BJ (cell line): ENCODE measurements at regions not wholly inside any gene's neighbourhood (a gene's known extent, or its start where the extent isn't known, plus 50 kb on each side); places are given as distances from the start of the nearest gene placed in this dataset.

Experiments
- CTCF ChIA-PET: fragments of 350-600 bp; formaldehyde crosslinking; extraction: SDS; loops from one replicate; lab custom pipeline; 2021; ENCODE audit warnings: antibody characterized with exemption, inconsistent platforms; lab: Yijun Ruan, JAX
- POLR2A ChIA-PET: fragments of 300-600 bp; sonication (Branson Sonifier 250); formaldehyde crosslinking; extraction: SDS; loops from one replicate; lab custom pipeline; 2021; ENCODE audit warnings: antibody characterized with exemption; lab: Charles Lee
- DNase-seq: peaks from one replicate; pipeline ENCODE4 v3.0.0-alpha.2; 2011; ENCODE audit warnings: low read depth
- H3K27me3 ChIP-seq: 2 replicates; pipeline ENCODE4 v1.6.0; 2011; ENCODE audit warnings: low read length; ENCODE audit not compliant: control insufficient read depth, insufficient read depth
- H3K36me3 ChIP-seq: 2 replicates; pipeline ENCODE4 v1.5.1; 2011; ENCODE audit warnings: low read length; ENCODE audit not compliant: control insufficient read depth, insufficient read depth
- H3K4me3 ChIP-seq: 2 replicates; pipeline ENCODE4 v1.5.1; 2011; ENCODE audit warnings: low read depth, mild to moderate bottlenecking, control low read depth, low read length
- CTCF ChIP-seq: IDR thresholded peaks from 2 replicates; pipeline ENCODE4 v1.5.1; 2011; ENCODE audit warnings: low read depth, mild to moderate bottlenecking, control low read depth, inconsistent platforms, low read length, moderate library complexity; ENCODE audit not compliant: insufficient read depth

DNA sequence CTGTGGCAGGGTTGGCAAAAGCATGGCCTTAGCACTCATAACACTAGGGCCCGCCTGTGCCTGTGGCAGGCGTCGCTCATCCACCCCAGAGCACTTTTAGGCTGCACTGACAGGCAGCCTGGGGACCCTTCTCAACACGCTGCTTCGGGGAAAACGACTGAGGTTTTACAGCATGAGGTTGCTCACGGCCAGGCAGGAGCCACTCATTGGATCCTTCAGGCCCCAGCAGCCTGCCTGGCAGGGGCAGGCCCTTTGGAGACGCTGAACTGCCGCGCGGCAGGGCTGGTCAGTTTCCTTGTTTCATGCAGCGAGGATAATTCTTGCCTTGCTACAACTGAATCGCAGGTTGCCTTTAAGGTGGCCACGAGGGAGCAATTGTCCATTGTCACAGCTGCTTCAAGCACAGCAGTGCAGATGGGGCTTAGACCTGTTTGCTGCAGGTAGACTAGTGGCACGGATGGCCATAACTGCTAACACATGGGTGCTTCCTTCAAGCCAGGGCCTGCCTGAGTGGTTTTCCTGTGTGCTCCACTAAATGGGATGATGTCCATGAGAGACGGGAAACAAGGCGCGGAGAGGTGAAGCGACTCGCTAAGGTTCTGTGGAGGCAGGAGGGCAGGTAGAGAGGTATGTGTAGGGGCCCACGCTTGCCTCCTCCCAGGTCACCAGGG is 49.9 kb upstream of the HS6ST1 start:
- ChIA-PET POLR2A (no interaction called here), CTCF (no interaction called here)
- no peak for DNase-seq
- H3K4me3 ChIP-seq = no peak overlapping the region
- H3K36me3 ChIP-seq = no peaks in the 10 kb centered on the region
- TF ChIP-seq CTCF = no peak
- no peaks in the 10 kb centered on the region for H3K27me3 ChIP-seq

GRCh38 chr2:128369108-128369555 is 50.5 kb upstream of the HS6ST1 start:
- no peak for DNase-seq
- no peak for TF ChIP-seq CTCF
- CTCF ChIA-PET = no interaction called here
- H3K36me3 ChIP-seq = no peaks in the 10 kb centered on the region
- H3K4me3 ChIP-seq = no peak overlapping the region
- POLR2A ChIA-PET = no interaction called here
- H3K27me3 ChIP-seq = no peaks in the 10 kb centered on the region

DNA sequence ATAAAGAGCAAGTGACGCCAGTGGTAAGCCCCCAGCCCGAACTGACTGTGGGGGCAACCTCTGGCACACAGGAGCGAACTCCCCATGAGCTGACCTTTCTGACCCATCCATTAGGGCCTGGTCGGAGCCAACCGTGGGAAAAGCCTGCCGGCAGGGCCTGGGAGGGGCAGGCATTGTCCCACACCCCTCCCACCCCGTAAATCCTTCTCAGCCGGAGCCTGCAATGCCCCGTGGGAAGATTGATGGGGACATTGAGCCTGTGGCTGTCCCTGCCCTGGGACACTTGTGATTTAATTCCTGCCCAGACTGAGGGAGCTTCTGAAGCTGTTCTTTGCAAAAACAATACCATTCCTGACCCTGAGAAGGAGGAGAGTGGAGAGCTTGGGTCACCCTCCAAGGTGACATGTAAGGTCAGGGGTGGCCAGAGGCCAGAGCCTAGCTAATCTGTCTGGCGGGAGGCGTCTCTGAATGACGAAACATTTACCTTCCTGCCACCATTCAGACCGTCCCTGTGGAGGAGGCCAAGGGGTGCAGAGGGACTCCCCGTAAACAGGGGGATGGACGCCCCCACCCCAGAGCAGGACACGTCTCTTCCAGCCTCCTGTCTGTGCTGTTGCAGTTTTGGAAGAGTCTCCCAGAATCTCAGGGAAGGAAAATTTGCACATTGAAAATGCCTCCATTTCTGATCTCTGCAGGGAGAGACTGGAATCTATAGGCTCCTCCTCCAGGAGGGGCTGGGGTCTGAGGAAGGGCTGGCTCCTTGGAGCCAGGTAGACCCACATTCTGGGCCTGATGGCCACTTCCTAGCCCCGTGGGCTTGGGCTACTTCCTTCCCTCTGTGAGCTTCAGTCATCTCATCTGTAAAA is 51.2 kb upstream of the HS6ST1 start:
- POLR2A ChIA-PET = no interaction called here
- DNase-seq = no peak
- Histone ChIP-seq H3K4me3 (no peak overlapping the region), H3K36me3 (no peaks in the 10 kb centered on the region), H3K27me3 (no peaks in the 10 kb centered on the region)
- CTCF ChIA-PET = no interaction called here
- TF ChIP-seq CTCF = no peak

GRCh38 chr2:128370468-128371247 is 52.0 kb upstream of the HS6ST1 start:
- ChIA-PET POLR2A (no interaction called here), CTCF (interaction anchor here (1.3 kb wide), 1 partner anchor 366 kb away, joined by 3 read pairs; no protein-coding TSS in a partner anchor)
- no peak overlapping the region for H3K4me3 ChIP-seq
- TF ChIP-seq CTCF = no peak
- no peaks in the 10 kb centered on the region for H3K36me3 ChIP-seq
- no peak for DNase-seq
- H3K27me3 ChIP-seq = no peaks in the 10 kb centered on the region

DNA sequence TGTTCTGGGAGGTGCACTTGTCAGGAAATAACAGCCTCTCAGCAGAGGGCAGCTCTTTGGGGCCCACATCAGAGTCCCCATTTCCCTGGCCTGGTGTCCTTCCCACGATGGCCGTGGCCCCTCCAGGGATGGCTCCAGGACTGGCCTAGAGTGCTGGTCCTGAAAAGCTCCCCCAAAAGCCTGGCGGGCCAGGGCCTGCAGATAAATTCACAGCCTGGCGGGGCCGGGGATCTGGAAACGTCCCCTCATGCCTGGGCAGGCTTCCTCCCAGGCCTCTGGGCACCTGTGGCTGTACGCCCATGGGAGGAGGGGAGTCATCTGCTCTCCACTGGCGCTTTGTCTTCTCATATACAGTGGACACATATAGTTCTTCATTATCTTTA is 52.6 kb upstream of the HS6ST1 start:
- TF ChIP-seq CTCF = no peak
- Histone ChIP-seq H3K27me3 (no peaks in the 10 kb centered on the region), H3K4me3 (no peak overlapping the region), H3K36me3 (no peaks in the 10 kb centered on the region)
- CTCF ChIA-PET = interaction anchor here (1.3 kb wide), 1 partner anchor 365 kb away, joined by 3 read pairs; no protein-coding TSS in a partner anchor
- DNase-seq = no peak
- POLR2A ChIA-PET = no interaction called here
